Rectal smooth muscle tissue (tissue), 1 donor: ENCODE measurements at regions not wholly inside any gene's neighbourhood (a gene's known extent, or its start where the extent isn't known, plus 50 kb on each side); places are given as distances from the start of the nearest gene placed in this dataset.
"Not testable (repeated sequence)": the region's sequence is repeated elsewhere in the genome, so short reads cannot be mapped to it uniquely, and the experiment has no call there.

Experiments used
- H3K27ac ChIP-seq: one replicate; pipeline ENCODE4 v1.7.0; 2013; ENCODE audit warnings: low read depth, low read length, inconsistent platforms
- H3K27me3 ChIP-seq: one replicate; pipeline ENCODE4 v1.7.0; 2013; ENCODE audit warnings: low read length; ENCODE audit not compliant: control insufficient read depth, insufficient read depth
- H3K36me3 ChIP-seq: one replicate; pipeline ENCODE4 v1.7.0; 2013; ENCODE audit warnings: low read length; ENCODE audit not compliant: control insufficient read depth, insufficient read depth
- H3K4me1 ChIP-seq: one replicate; pipeline ENCODE4 v1.7.0; 2013; ENCODE audit warnings: low read length; ENCODE audit not compliant: control insufficient read depth, insufficient read depth
- H3K4me3 ChIP-seq: one replicate; pipeline ENCODE4 v1.7.0; 2013; ENCODE audit warnings: low read length
- H3K9ac ChIP-seq: one replicate; pipeline ENCODE4 v1.7.0; 2013; ENCODE audit warnings: low read length

GRCh38 chr10:5576780-5577624 lies 52.2 kb downstream of the CALML3 start:
- H3K9ac ChIP-seq = no peak overlapping the region
- H3K4me1 ChIP-seq = peaks cover 25% of the 10 kb centered on the region
- H3K36me3 ChIP-seq = no peaks in the 10 kb centered on the region
- H3K4me3 ChIP-seq = no peak overlapping the region
- H3K27me3 ChIP-seq = no peaks in the 10 kb centered on the region
- no peak overlapping the region for H3K27ac ChIP-seq

GRCh38 chr10:5580038-5580428 lies 55.3 kb downstream of the CALML3 start:
- H3K4me1 ChIP-seq = peaks cover 19% of the 10 kb centered on the region

GRCh38 chr10:5581670-5582566 lies 57.2 kb downstream of the CALML3 start:
- Histone ChIP-seq H3K27me3 (no peaks in the 10 kb centered on the region), H3K27ac (no peak overlapping the region), H3K9ac (no peak overlapping the region), H3K4me3 (no peak overlapping the region), H3K36me3 (no peaks in the 10 kb centered on the region), H3K4me1 (peaks cover 3% of the 10 kb centered on the region)

More at GRCh38 chr10:5580038-5580428, 55.3 kb downstream of the CALML3 start:
- not testable (repeated sequence) for H3K9ac ChIP-seq, H3K27ac ChIP-seq, H3K4me3 ChIP-seq, H3K36me3 ChIP-seq, H3K27me3 ChIP-seq

GRCh38 chr10:5582736-5583135 lies 58.0 kb downstream of the CALML3 start:
- Histone ChIP-seq H3K27ac (no peak overlapping the region), H3K9ac (no peak overlapping the region), H3K27me3 (no peaks in the 10 kb centered on the region), H3K36me3 (no peaks in the 10 kb centered on the region), H3K4me3 (no peak overlapping the region), H3K4me1 (peaks cover 11% of the 10 kb centered on the region)

- H3K27me3 ChIP-seq = no peaks in the 10 kb centered on the region
- H3K36me3 ChIP-seq = no peaks in the 10 kb centered on the region
- H3K27ac ChIP-seq = no peak overlapping the region
- peak overlapping the region; percentile 3 for H3K4me3 ChIP-seq
- H3K9ac ChIP-seq = no peak overlapping the region
- H3K4me1 ChIP-seq = peaks cover 12% of the 10 kb centered on the region
Measured at GRCh38 chr10:5583525-5584175, 58.9 kb downstream of the CALML3 start.

GRCh38 chr10:5584895-5585516 lies 60.2 kb downstream of the CALML3 start:
- Histone ChIP-seq H3K4me1 (peaks cover 12% of the 10 kb centered on the region), H3K9ac (no peak overlapping the region), H3K27me3 (no peaks in the 10 kb centered on the region), H3K27ac (no peak overlapping the region), H3K36me3 (no peaks in the 10 kb centered on the region), H3K4me3 (no peak overlapping the region)

GRCh38 chr10:5585517-5586206 lies 60.9 kb downstream of the CALML3 start:
- no peaks in the 10 kb centered on the region for H3K36me3 ChIP-seq
- H3K9ac ChIP-seq = no peak overlapping the region
- peaks cover 12% of the 10 kb centered on the region for H3K4me1 ChIP-seq
- no peaks in the 10 kb centered on the region for H3K27me3 ChIP-seq
- no peak overlapping the region for H3K27ac ChIP-seq
- H3K4me3 ChIP-seq = no peak overlapping the region

GRCh38 chr10:5587151-5588079 lies 62.7 kb downstream of the CALML3 start:
- Histone ChIP-seq H3K4me1 (peaks cover 12% of the 10 kb centered on the region), H3K9ac (no peak overlapping the region), H3K27me3 (no peaks in the 10 kb centered on the region), H3K36me3 (no peaks in the 10 kb centered on the region), H3K27ac (no peak overlapping the region), H3K4me3 (no peak overlapping the region)

- H3K27ac ChIP-seq = no peak overlapping the region
Measured at GRCh38 chr10:5588080-5588453, 63.3 kb downstream of the CALML3 start.

GRCh38 chr10:5588603-5589002 lies 63.8 kb downstream of the CALML3 start:
- no peak overlapping the region for H3K27ac ChIP-seq
- peaks cover 9% of the 10 kb centered on the region for H3K4me1 ChIP-seq
- no peaks in the 10 kb centered on the region for H3K27me3 ChIP-seq
- H3K4me3 ChIP-seq = no peak overlapping the region
- H3K9ac ChIP-seq = no peak overlapping the region
- H3K36me3 ChIP-seq = no peaks in the 10 kb centered on the region

More at GRCh38 chr10:5588080-5588453, 63.3 kb downstream of the CALML3 start:
- peaks cover 12% of the 10 kb centered on the region for H3K4me1 ChIP-seq
- H3K9ac ChIP-seq = no peak overlapping the region
- no peak overlapping the region for H3K4me3 ChIP-seq
- H3K27me3 ChIP-seq = no peaks in the 10 kb centered on the region
- H3K36me3 ChIP-seq = no peaks in the 10 kb centered on the region
